AG08395 (cell line): ENCODE measurements at regions not wholly inside any gene's neighbourhood (a gene's known extent, or its start where the extent isn't known, plus 50 kb on each side); places are given as distances from the start of the nearest gene placed in this dataset.

Experiments used
- DNase-seq: peaks from one replicate; pipeline ENCODE4 v3.0.0; 2012; ENCODE audit warnings: mixed read lengths, low spot score

- no peak for DNase-seq
These were observed 262.1 kb downstream of the SKIDA1 start for GRCh38 chr10:21263263-21263803.

DNA sequence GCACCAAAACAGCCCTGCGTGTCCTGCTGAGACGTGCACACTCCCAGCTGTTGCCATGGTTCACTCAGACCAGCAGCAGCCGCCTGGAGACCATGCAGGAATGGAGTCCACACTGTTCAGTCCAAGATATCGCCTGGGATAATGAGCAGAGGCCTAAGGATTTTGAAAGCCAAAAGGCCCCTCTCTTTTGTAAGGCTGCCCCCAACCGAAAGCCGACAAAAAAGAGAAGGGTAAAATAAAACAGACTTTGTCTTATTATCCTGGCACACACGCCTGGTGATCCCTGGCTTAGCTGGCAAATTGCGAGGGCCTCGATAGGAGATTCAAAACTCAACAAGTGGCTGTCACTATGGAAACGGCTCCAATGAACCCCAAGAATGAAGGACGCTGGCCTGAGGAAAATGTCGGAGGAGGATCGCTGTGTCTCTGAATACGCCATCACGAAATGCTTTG is 263.6 kb downstream of the SKIDA1 start:
- no peak for DNase-seq

DNA sequence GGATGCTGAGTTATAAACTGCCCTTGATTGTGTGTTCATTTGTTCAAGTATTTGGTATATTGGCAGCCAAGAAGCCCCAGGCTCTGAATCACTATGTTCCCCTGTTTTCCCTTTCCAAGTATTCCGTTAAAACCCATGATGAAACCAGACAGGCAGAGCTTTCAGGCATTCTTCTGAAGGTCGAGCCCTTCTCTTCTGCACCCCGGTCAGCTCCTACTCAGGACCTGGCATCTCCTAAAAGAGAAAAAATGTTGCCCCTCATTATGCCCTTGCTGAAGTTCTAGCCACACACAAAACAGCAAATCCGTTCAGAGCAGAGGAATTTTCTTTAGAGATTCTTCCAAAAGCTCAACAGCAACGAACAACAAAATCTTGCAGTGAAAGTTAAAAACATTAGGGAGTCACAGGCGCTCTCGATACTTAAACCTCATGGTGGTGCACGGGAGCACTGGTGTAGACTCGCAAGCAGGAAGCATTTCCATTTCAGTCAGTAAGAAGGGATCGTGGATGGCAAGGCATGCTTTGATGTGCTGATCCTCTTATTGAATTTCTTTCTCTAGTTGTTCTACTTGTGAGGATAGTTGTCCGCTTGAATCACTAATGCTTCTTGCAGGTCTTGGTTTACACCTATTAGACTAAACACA is 264.9 kb downstream of the SKIDA1 start:
- no peak for DNase-seq

GRCh38 chr10:21260066-21260465 is 265.4 kb downstream of the SKIDA1 start:
- DNase-seq = no peak

GRCh38 chr10:21257919-21258318 is 267.6 kb downstream of the SKIDA1 start:
- DNase-seq = no peak

- no peak for DNase-seq
These were observed 268.3 kb downstream of the SKIDA1 start for GRCh38 chr10:21257191-21257590.

GRCh38 chr10:21249435-21249834 is 276.0 kb downstream of the SKIDA1 start:
- no peak for DNase-seq

DNA sequence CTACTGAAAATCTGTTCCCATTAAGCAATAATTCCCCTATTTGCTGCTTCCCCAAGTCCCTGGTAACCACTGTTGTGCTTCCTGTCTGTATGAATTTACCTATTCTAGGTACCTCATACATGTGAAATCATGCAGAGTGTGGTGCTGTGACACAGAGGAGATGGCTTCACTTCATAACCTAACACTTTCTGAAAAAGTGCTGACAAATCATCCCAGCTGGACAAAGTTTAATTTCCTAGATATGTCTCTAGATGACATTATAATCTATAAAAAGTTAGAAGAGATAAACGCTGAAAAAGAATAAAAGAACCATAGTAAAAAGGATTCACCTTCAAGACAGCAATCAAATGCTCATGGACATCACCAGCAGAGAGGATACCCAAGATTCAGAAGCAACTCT is 277.9 kb downstream of the SKIDA1 start:
- DNase-seq = no peak

- no peak for DNase-seq
These were observed 279.3 kb downstream of the SKIDA1 start for GRCh38 chr10:21246178-21246577.

GRCh38 chr10:21243748-21244257 is 281.7 kb downstream of the SKIDA1 start:
- DNase-seq = no peak

GRCh38 chr10:21242915-21243314 is 282.6 kb downstream of the SKIDA1 start:
- DNase-seq = no peak

GRCh38 chr10:21238717-21239116 is 286.8 kb downstream of the SKIDA1 start:
- no peak for DNase-seq

DNA sequence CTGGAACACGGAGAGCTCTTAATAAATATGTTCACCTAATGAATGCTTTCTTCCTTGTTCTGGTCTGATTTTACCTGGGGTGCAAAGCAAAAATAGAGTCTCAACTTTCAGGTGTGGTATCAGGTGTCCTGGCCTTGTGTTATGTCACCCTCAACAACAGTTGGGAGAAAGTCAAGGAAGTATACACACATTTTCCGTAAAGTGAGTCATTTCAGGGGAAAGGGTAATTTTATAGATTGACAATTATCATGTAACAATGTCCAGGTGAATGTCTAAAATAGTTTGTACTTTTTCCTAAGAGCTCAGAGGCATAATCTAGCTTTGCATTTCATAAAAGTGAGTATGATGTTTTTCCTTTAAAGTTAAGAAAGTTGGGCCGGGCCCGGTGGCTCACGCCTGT is 287.4 kb downstream of the SKIDA1 start:
- DNase-seq = no peak

- no peak for DNase-seq
These were observed 290.7 kb downstream of the SKIDA1 start for GRCh38 chr10:21234761-21235160.

- no peak for DNase-seq
These were observed 295.3 kb downstream of the SKIDA1 start for GRCh38 chr10:21230219-21230618.

DNA sequence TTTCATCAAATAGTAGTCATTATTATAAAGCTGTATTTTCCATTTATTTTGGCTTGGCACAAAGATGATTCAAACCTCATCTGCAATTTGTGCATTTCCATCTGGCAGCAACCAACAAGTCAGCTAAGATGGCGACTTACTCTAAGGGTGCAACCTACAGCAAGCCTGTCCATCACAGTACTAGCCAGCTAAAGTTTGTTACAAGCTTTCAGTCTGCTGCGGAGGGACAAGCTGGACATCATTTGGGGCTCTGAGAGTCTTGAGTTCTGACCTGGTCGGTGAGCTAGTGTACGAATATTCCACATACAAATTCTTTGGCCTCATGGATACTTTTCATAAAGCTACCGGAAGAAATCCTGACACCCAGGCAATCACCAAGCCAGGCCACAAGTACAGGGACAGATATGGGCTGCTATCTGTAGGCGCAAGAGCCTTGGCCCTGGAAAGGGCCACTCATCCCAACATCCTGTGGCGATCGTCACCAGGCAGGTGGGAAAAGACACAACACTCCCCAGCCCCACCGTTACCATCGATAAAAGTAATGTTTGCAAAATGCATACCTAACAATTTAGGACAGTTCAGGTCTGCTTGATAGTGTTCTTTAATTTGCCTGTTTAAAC is 307.6 kb downstream of the SKIDA1 start:
- no peak for DNase-seq

- no peak for DNase-seq
These were observed 308.4 kb downstream of the SKIDA1 start for GRCh38 chr10:21217107-21217506.

GRCh38 chr10:21214329-21214728 is 311.2 kb downstream of the SKIDA1 start:
- no peak for DNase-seq

DNA sequence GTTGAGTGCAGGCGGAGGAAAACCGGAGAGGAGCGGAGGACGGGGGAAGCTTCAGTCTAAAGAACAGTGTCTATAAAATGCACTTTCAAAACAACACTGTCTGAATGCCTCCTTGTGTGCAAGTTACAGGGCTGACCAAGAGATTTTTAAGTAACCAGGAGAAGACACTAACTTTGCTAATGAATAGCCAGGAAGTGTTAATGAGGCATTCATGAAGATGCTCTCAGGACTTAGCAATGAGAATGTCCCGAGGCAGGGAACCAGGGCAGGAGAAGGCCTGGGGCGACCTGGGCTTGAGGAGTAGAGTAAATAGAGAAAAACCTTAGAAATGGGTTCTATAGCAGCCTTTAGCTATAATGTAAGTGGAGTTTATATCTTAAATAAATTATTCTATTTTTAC is 312.1 kb downstream of the SKIDA1 start:
- DNase-seq = no peak

GRCh38 chr10:21212912-21213311 is 312.6 kb downstream of the SKIDA1 start:
- DNase-seq = no peak

- no peak for DNase-seq
These were observed 313.1 kb downstream of the SKIDA1 start for GRCh38 chr10:21212348-21212747.

DNA sequence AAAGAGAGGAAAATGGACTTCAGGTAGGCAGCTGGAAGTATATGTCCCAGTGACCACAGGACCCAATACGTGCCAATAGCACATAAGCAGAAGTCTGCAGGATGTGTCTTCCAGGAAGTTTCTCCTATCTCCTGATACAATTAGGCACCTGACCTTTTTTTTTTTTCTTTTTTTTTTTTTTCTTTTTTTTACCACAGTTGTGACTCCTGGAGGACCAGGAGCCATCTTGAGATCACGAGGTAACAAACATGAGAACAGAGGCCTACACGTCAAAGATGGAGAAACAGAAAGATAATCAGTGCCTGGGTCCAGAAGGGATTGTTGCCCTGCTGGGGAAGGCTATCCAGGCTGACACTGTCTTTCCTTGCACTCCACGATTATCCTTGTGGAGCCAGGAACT is 312.4 kb upstream of the NEBL start:
- no peak for DNase-seq

DNA sequence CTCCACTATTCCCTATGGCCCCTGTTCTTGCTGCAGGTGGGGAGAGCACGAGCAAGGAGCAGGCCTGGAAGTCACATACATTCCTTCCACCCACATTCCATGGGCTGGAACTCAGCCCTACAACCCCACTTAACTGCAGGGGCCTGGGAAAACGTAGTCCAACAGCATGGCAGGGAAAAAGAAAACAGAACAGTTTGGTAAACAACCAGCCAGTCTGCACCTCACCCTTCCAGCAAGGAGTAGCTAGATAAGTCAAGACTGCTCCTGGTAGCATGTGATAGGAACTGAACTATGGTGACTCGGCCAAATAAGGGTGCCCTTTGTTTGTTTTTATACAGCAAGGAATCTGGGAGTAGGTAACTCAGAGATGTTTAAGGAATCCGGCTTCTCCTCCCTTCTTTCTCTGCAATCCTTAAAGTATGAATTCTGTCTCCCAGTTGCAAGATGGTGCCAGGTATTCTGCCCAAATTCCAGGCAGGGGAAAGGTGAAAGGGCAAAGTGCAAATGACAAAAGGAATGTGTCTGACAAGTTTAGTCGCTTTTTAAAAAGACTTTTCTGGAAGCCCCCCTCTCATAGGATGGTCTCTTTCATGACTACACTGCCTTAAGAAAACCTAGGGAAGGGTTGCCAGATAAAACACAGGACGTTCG is 311.7 kb upstream of the NEBL start:
- no peak for DNase-seq
